Type B pancreatic cell (in vitro differentiated cells): ENCODE measurements at regions not wholly inside any gene's neighbourhood (a gene's known extent, or its start where the extent isn't known, plus 50 kb on each side); places are given as distances from the start of the nearest gene placed in this dataset.

Experiments
- DNase-seq: peaks from one replicate; pipeline ENCODE4 v3.0.0; 2021; ENCODE audit warnings: mixed read lengths; ENCODE audit not compliant: unreplicated experiment; ENCODE audit errors: extremely low spot score
- H3K27ac Mint-ChIP-seq: 2 replicates; pipeline ENCODE4 v1.8.0; 2021; ENCODE audit warnings: mild to moderate bottlenecking, mixed read lengths
- H3K27me3 Mint-ChIP-seq: 2 replicates; pipeline ENCODE4 v1.8.0; 2021; ENCODE audit warnings: mixed read lengths
- H3K36me3 Mint-ChIP-seq: 2 replicates; pipeline ENCODE4 v1.8.0; 2021; ENCODE audit warnings: mixed read lengths
- H3K4me1 Mint-ChIP-seq: one replicate; pipeline ENCODE4 v1.8.0; 2021; ENCODE audit warnings: mixed read lengths; ENCODE audit not compliant: unreplicated experiment
- H3K4me3 Mint-ChIP-seq: 2 replicates; pipeline ENCODE4 v1.8.0; 2021; ENCODE audit warnings: mild to moderate bottlenecking, mixed read lengths
- H3K9me3 Mint-ChIP-seq: 2 replicates; pipeline ENCODE4 v1.8.0; 2021; ENCODE audit warnings: mixed read lengths
- CTCF ChIP-seq: fragments of 200-600 bp; sonication (generic); conservative IDR thresholded peaks from 2 replicates; pipeline ENCODE4 v1.5.0; 2021; ENCODE audit warnings: antibody characterized with exemption, mild to moderate bottlenecking

GRCh38 chr22:48613566-48614200, 1214.0 kb downstream of the BRD1 start:
- H3K9me3 Mint-ChIP-seq: no peaks in the 10 kb centered on the region
- H3K4me3 Mint-ChIP-seq: no peak overlapping the region
- no peak overlapping the region for H3K27ac Mint-ChIP-seq
- H3K27me3 Mint-ChIP-seq: no peaks in the 10 kb centered on the region
- no peaks in the 10 kb centered on the region for H3K4me1 Mint-ChIP-seq
- peaks cover 4% of the 10 kb centered on the region for H3K36me3 Mint-ChIP-seq
- no peak for DNase-seq
- no peak for TF ChIP-seq CTCF

GRCh38 chr22:48612077-48612995, 1215.3 kb downstream of the BRD1 start:
- Mint-ChIP-seq H3K27ac (no peak overlapping the region), H3K4me1 (no peaks in the 10 kb centered on the region), H3K9me3 (peaks cover 5% of the 10 kb centered on the region), H3K4me3 (no peak overlapping the region), H3K27me3 (no peaks in the 10 kb centered on the region), H3K36me3 (peaks cover 6% of the 10 kb centered on the region)
- no peak for TF ChIP-seq CTCF
- DNase-seq: no peak

GRCh38 chr22:48609279-48609865, 1218.3 kb downstream of the BRD1 start:
- peaks cover 13% of the 10 kb centered on the region for H3K9me3 Mint-ChIP-seq
- no peak for DNase-seq
- no peak overlapping the region for H3K4me3 Mint-ChIP-seq
- no peaks in the 10 kb centered on the region for H3K4me1 Mint-ChIP-seq
- TF ChIP-seq CTCF: no peak
- H3K36me3 Mint-ChIP-seq: peaks cover 6% of the 10 kb centered on the region
- H3K27ac Mint-ChIP-seq: no peak overlapping the region
- no peaks in the 10 kb centered on the region for H3K27me3 Mint-ChIP-seq

- Mint-ChIP-seq H3K27me3 (no peaks in the 10 kb centered on the region), H3K9me3 (peaks cover 13% of the 10 kb centered on the region), H3K27ac (no peak overlapping the region), H3K36me3 (peaks cover 6% of the 10 kb centered on the region), H3K4me3 (no peak overlapping the region), H3K4me1 (no peaks in the 10 kb centered on the region)
- TF ChIP-seq CTCF: no peak
- DNase-seq: no peak
Observed at GRCh38 chr22:48607901-48608662, 1219.6 kb downstream of the BRD1 start.

GRCh38 chr22:48606684-48607307, 1220.9 kb downstream of the BRD1 start:
- Mint-ChIP-seq H3K9me3 (peaks cover 13% of the 10 kb centered on the region), H3K27ac (no peak overlapping the region), H3K4me3 (no peak overlapping the region), H3K4me1 (no peaks in the 10 kb centered on the region), H3K36me3 (peaks cover 6% of the 10 kb centered on the region), H3K27me3 (no peaks in the 10 kb centered on the region)
- TF ChIP-seq CTCF: no peak
- DNase-seq: no peak
